Upper lobe of left lung (tissue), 6 donors: ENCODE measurements at regions not wholly inside any gene's neighbourhood (a gene's known extent, or its start where the extent isn't known, plus 50 kb on each side); places are given as distances from the start of the nearest gene placed in this dataset.

Experiments used
- ATAC-seq, 2 donors: fragments of 200-7000 bp; cut with Tn5 transposase; one replicate each; pipeline ENCODE4 v1.9.1; 2022; ENCODE audit warnings: mild to moderate bottlenecking in 2 of 2, moderate library complexity in 2 of 2; ENCODE audit not compliant: low FRiP score in 2 of 2
- DNase-seq, 2 donors: peaks; one replicate each; pipeline ENCODE4 v3.0.0-alpha.2; 2019 to 2020
- H3K27ac ChIP-seq, 4 donors: fragments of 200-600 bp; sonication (generic); one replicate each; pipeline ENCODE4 v1.5.1; 2016 to 2019
- H3K27me3 ChIP-seq, 4 donors: fragments of 200-600 bp; sonication (generic); one replicate each; pipeline ENCODE4 v1.5.1; 2017 to 2019
- H3K36me3 ChIP-seq, 4 donors: fragments of 200-600 bp; sonication (generic); one replicate each; pipeline ENCODE4 v1.5.1; 2016 to 2019
- H3K4me1 ChIP-seq, 4 donors: fragments of 200-600 bp; sonication (generic); one replicate each; pipeline ENCODE4 v1.5.1; 2018 to 2019
- H3K4me3 ChIP-seq, 4 donors: fragments of 200-600 bp; sonication (generic); one replicate each; pipeline ENCODE4 v1.5.1; 2017 to 2019; ENCODE audit warnings: mild to moderate bottlenecking in 2 of 4, moderate library complexity in 1 of 4
- H3K9me3 ChIP-seq, 4 donors: fragments of 200-600 bp; sonication (generic); one replicate each; pipeline ENCODE4 v1.5.1; 2018 to 2019
- CTCF ChIP-seq, 6 experiments: fragments of 450-650 bp in 4 of 6; fragments of 200-600 bp in 2 of 6; sonication (generic) in 2 of 6; IDR thresholded peaks; one replicate each; pipeline ENCODE4 v1.5.1; 2016 to 2019; ENCODE audit warnings: antibody characterized with exemption in 6 of 6
- EP300 ChIP-seq, 4 donors: sonication (generic); formaldehyde crosslinking; IDR thresholded peaks; one replicate each; pipeline ENCODE4 v1.5.1; 2017; ENCODE audit warnings: antibody characterized with exemption in 4 of 4, control low read depth in 2 of 4
- POLR2A ChIP-seq, 4 donors: fragments of 450-650 bp; IDR thresholded peaks; one replicate each; pipeline ENCODE4 v1.5.1; 2016 to 2017; ENCODE audit warnings: antibody characterized with exemption in 4 of 4, mild to moderate bottlenecking in 2 of 4
- POLR2AphosphoS5 ChIP-seq, 2 donors: sonication (generic); formaldehyde crosslinking; IDR thresholded peaks; one replicate each; pipeline ENCODE4 v1.5.1; 2017; ENCODE audit warnings: antibody characterized with exemption in 2 of 2
- WGBS, 2 donors: methylation state at CpG; one replicate each; pipeline ENCODE4 v1.1.5; 2017 to 2018; 5-methylcytosine and 5-hydroxymethylcytosine counted together
- donor health status: DM: no; HTN: no; CAD: no; lungs with moderate emphysema.
- donor health status: DM: no; HTN: yes; CAD: no; lungs with severe emphysema.

GRCh38 chr12:20039562-20039961 lies 328.8 kb upstream of the PDE3A start:
- Histone ChIP-seq H3K4me1 (no peaks in the 10 kb centered on the region), H3K27ac (no peak overlapping the region), H3K9me3 (no peaks in the 10 kb centered on the region), H3K36me3 (no peaks in the 10 kb centered on the region), H3K4me3 (no peak overlapping the region), H3K27me3 (no peaks in the 10 kb centered on the region)
- ATAC-seq (no peak), DNase-seq (no peak)
- 94 to 96% methylated on average over 4 of the region's 4 CpGs for WGBS, 2 donors
- TF ChIP-seq POLR2AphosphoS5 (IDR thresholded peaks at IDR 0.05) (no peak), POLR2A (IDR thresholded peaks at IDR 0.05) (no peak), EP300 (IDR thresholded peaks at IDR 0.05) (no peak), CTCF (IDR thresholded peaks at IDR 0.05) (no peak)

GRCh38 chr12:20040184-20040583 lies 328.2 kb upstream of the PDE3A start:
- ATAC-seq, result no peak
- Histone ChIP-seq H3K4me3 (no peak overlapping the region), H3K27ac (no peak overlapping the region), H3K27me3 (no peaks in the 10 kb centered on the region), H3K36me3 (no peaks in the 10 kb centered on the region), H3K9me3 (no peaks in the 10 kb centered on the region), H3K4me1 (no peaks in the 10 kb centered on the region)
- TF ChIP-seq CTCF (IDR thresholded peaks at IDR 0.05), result no peak
- WGBS, 2 donors, result 64 to 85% methylated on average over 2 of the region's 2 CpGs
- no peak for DNase-seq

GRCh38 chr12:20040831-20041230 lies 327.5 kb upstream of the PDE3A start:
- Histone ChIP-seq H3K27ac (no peak overlapping the region), H3K4me3 (no peak overlapping the region), H3K36me3 (no peaks in the 10 kb centered on the region), H3K4me1 (no peaks in the 10 kb centered on the region), H3K27me3 (no peaks in the 10 kb centered on the region), H3K9me3 (no peaks in the 10 kb centered on the region)
- ATAC-seq (no peak), DNase-seq (no peak)
- WGBS, 2 donors, result 55 to 61% methylated on average over 3 of the region's 3 CpGs
- no peak for TF ChIP-seq POLR2A (IDR thresholded peaks at IDR 0.05)
- no peak for TF ChIP-seq POLR2AphosphoS5 (IDR thresholded peaks at IDR 0.05)
- TF ChIP-seq CTCF (IDR thresholded peaks at IDR 0.05), result no peak

GRCh38 chr12:20044351-20044750 lies 324.0 kb upstream of the PDE3A start:
- no peak overlapping the region for H3K4me3 ChIP-seq
- H3K27ac ChIP-seq, result no peak overlapping the region
- WGBS, 2 donors, result 75 to 85% methylated on average over 1 of the region's 1 CpG
- H3K4me1 ChIP-seq, result no peaks in the 10 kb centered on the region
- TF ChIP-seq EP300 (IDR thresholded peaks at IDR 0.05) (no peak), POLR2AphosphoS5 (IDR thresholded peaks at IDR 0.05) (no peak), POLR2A (IDR thresholded peaks at IDR 0.05) (no peak), CTCF (IDR thresholded peaks at IDR 0.05) (no peak)
- peak in 1 of 2 donors; percentile 52 for ATAC-seq
- no peaks in the 10 kb centered on the region for H3K36me3 ChIP-seq
- no peaks in the 10 kb centered on the region for H3K27me3 ChIP-seq
- H3K9me3 ChIP-seq, result no peaks in the 10 kb centered on the region
- DNase-seq, result no peak

GRCh38 chr12:20044846-20045245 lies 323.5 kb upstream of the PDE3A start:
- Histone ChIP-seq H3K36me3 (no peaks in the 10 kb centered on the region), H3K4me1 (no peaks in the 10 kb centered on the region), H3K9me3 (no peaks in the 10 kb centered on the region), H3K27ac (no peak overlapping the region), H3K27me3 (no peaks in the 10 kb centered on the region), H3K4me3 (no peak overlapping the region)
- ATAC-seq (peak in 1 of 2 donors; percentile 92), DNase-seq (no peak)
- 81 to 84% methylated on average over 3 of the region's 3 CpGs for WGBS, 2 donors
- TF ChIP-seq EP300 (IDR thresholded peaks at IDR 0.05) (no peak), CTCF (IDR thresholded peaks at IDR 0.05) (no peak), POLR2AphosphoS5 (IDR thresholded peaks at IDR 0.05) (no peak), POLR2A (IDR thresholded peaks at IDR 0.05) (no peak)
